ENCODE measurements at regions not wholly inside any gene's neighbourhood (a gene's known extent, or its start where the extent isn't known, plus 50 kb on each side); places are given as distances from the start of the nearest gene placed in this dataset.
"Not testable (repeated sequence)": the region's sequence is repeated elsewhere in the genome, so short reads cannot be mapped to it uniquely, and the experiment has no call there.

- DNase-seq (ENCODE audit: low spot score), result no peak
Observed at GRCh38 chr13:70994191-70994590, 872.8 kb downstream of the DACH1 start.

GRCh38 chr13:70987043-70987442 lies 878.8 kb upstream of the KLHL1 start:
- no peak for DNase-seq (ENCODE audit: low spot score)

GRCh38 chr13:70985371-70985770 lies 877.1 kb upstream of the KLHL1 start:
- DNase-seq (ENCODE audit: low spot score), result no peak

- DNase-seq (ENCODE audit: low spot score), result not testable (repeated sequence)
Observed at GRCh38 chr13:70981219-70981618, 873.0 kb upstream of the KLHL1 start.

- no peak for DNase-seq (ENCODE audit: low spot score)
Observed at GRCh38 chr13:70969321-70969720, 861.1 kb upstream of the KLHL1 start.

- DNase-seq (ENCODE audit: low spot score), result no peak
Observed at GRCh38 chr13:70967564-70967963, 859.3 kb upstream of the KLHL1 start.

GRCh38 chr13:70964874-70965273 lies 856.6 kb upstream of the KLHL1 start:
- DNase-seq (ENCODE audit: low spot score), result no peak

- DNase-seq (ENCODE audit: low spot score), result no peak
Observed at GRCh38 chr13:70964124-70964523, 855.9 kb upstream of the KLHL1 start.

GRCh38 chr13:70960841-70961443 lies 852.7 kb upstream of the KLHL1 start:
- no peak for DNase-seq (ENCODE audit: low spot score)

- DNase-seq (ENCODE audit: low spot score), result no peak
Observed at GRCh38 chr13:70959035-70959775, 851.0 kb upstream of the KLHL1 start.

- no peak for DNase-seq (ENCODE audit: low spot score)
Observed at GRCh38 chr13:70955887-70956286, 847.6 kb upstream of the KLHL1 start.

- no peak for DNase-seq (ENCODE audit: low spot score)
Observed at GRCh38 chr13:70950664-70951063, 842.4 kb upstream of the KLHL1 start.

GRCh38 chr13:70945506-70945905 lies 837.3 kb upstream of the KLHL1 start:
- DNase-seq (ENCODE audit: low spot score), result no peak

GRCh38 chr13:70941454-70941853 lies 833.2 kb upstream of the KLHL1 start:
- DNase-seq (ENCODE audit: low spot score), result no peak

GRCh38 chr13:70938462-70938861 lies 830.2 kb upstream of the KLHL1 start:
- DNase-seq (ENCODE audit: low spot score), result no peak

GRCh38 chr13:70932511-70932910 lies 824.3 kb upstream of the KLHL1 start:
- DNase-seq (ENCODE audit: low spot score), result no peak

GRCh38 chr13:70923863-70924752 lies 815.9 kb upstream of the KLHL1 start:
- no peak for DNase-seq (ENCODE audit: low spot score)

GRCh38 chr13:70911286-70911685 lies 803.0 kb upstream of the KLHL1 start:
- DNase-seq (ENCODE audit: low spot score), result no peak

- no peak for DNase-seq (ENCODE audit: low spot score)
Observed at GRCh38 chr13:70908795-70909194, 800.5 kb upstream of the KLHL1 start.

- DNase-seq (ENCODE audit: low spot score), result no peak
Observed at GRCh38 chr13:70905035-70905434, 796.8 kb upstream of the KLHL1 start.

- no peak for DNase-seq (ENCODE audit: low spot score)
Observed at GRCh38 chr13:70896136-70896535, 787.9 kb upstream of the KLHL1 start.

GRCh38 chr13:70895599-70895998 lies 787.3 kb upstream of the KLHL1 start:
- no peak for DNase-seq (ENCODE audit: low spot score)

- DNase-seq (ENCODE audit: low spot score), result no peak
Observed at GRCh38 chr13:70894258-70894657, 786.0 kb upstream of the KLHL1 start.

Measured in HuH-7.5 (cell line).